ENCODE measurements at regions not wholly inside any gene's neighbourhood (a gene's known extent, or its start where the extent isn't known, plus 50 kb on each side); places are given as distances from the start of the nearest gene placed in this dataset.

DNA sequence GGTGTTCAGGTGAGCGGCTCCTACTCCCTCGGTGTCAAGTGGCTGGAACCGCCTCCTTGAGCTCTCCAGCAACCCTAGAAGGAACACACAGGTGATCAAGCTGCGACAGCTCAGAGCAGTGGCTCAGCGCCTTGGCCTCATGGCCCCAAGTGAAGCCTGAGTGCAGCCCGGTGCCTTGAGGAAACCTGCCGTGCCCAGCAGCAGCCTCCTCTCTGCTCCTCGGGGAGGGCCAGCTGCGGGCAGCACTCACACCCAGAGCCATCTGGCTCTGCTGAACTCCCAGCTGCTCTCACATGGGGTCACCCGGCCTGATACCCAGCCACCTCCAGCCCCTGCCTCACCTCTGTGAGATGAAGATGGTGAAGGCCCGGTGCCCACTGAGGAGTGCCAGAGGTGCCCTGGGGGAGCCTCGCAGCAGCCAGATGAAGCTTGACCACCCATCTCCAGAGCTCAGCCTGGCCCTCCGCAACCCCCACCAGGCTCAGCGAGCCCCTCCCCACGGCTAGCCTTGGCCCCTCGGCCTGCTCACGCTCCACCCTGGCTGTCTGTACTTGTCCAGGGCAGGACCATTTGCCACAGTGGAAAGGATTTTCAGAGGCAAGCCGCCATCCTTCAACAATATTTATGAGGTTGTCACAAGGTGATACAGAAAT, 70.6 kb upstream of the RAB6C start:
- TF ChIP-seq, protein P1, sequence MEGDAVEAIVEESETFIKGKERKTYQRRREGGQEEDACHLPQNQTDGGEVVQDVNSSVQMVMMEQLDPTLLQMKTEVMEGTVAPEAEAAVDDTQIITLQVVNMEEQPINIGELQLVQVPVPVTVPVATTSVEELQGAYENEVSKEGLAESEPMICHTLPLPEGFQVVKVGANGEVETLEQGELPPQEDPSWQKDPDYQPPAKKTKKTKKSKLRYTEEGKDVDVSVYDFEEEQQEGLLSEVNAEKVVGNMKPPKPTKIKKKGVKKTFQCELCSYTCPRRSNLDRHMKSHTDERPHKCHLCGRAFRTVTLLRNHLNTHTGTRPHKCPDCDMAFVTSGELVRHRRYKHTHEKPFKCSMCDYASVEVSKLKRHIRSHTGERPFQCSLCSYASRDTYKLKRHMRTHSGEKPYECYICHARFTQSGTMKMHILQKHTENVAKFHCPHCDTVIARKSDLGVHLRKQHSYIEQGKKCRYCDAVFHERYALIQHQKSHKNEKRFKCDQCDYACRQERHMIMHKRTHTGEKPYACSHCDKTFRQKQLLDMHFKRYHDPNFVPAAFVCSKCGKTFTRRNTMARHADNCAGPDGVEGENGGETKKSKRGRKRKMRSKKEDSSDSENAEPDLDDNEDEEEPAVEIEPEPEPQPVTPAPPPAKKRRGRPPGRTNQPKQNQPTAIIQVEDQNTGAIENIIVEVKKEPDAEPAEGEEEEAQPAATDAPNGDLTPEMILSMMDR (optimal IDR thresholded peaks at IDR 0.05 in 1 of 3, IDR thresholded peaks at IDR 0.05 in 1 of 3, conservative IDR thresholded peaks at IDR 0.05 in 1 of 3; ENCODE audit: extremely low read depth in 1 of 3, insufficient read depth in 2 of 3, low read length in 3 of 3), result no peak
- no peak for TF ChIP-seq EZH2 (IDR thresholded peaks at IDR 0.05; ENCODE audit: low read length)
